ENCODE measurements at regions not wholly inside any gene's neighbourhood (a gene's known extent, or its start where the extent isn't known, plus 50 kb on each side); places are given as distances from the start of the nearest gene placed in this dataset.
"Not testable (repeated sequence)": the region's sequence is repeated elsewhere in the genome, so short reads cannot be mapped to it uniquely, and the experiment has no call there.

- DNase-seq, result peak; percentile 59
These were observed 487.4 kb upstream of the ZEB2 start for GRCh38 chr2:145007093-145007959.

GRCh38 chr2:145002624-145003023, 482.7 kb upstream of the ZEB2 start:
- DNase-seq, result no peak

- DNase-seq, result no peak
These were observed 480.5 kb upstream of the ZEB2 start for GRCh38 chr2:145000376-145000775.

GRCh38 chr2:144999936-145000335, 480.0 kb upstream of the ZEB2 start:
- DNase-seq, result no peak

GRCh38 chr2:144999071-144999875, 479.4 kb upstream of the ZEB2 start:
- no peak for DNase-seq

- DNase-seq, result no peak
These were observed 478.5 kb upstream of the ZEB2 start for GRCh38 chr2:144998435-144998834.

GRCh38 chr2:144996225-144996795, 476.4 kb upstream of the ZEB2 start:
- DNase-seq, result no peak

- DNase-seq, result no peak
These were observed 475.6 kb upstream of the ZEB2 start for GRCh38 chr2:144995482-144995881.

- no peak for DNase-seq
These were observed 470.7 kb upstream of the ZEB2 start for GRCh38 chr2:144990661-144991060.

- no peak for DNase-seq
These were observed 469.8 kb upstream of the ZEB2 start for GRCh38 chr2:144989579-144990270.

GRCh38 chr2:144988591-144988990, 468.7 kb upstream of the ZEB2 start:
- no peak for DNase-seq

- DNase-seq, result no peak
These were observed 466.8 kb upstream of the ZEB2 start for GRCh38 chr2:144986691-144987090.

- DNase-seq, result no peak
These were observed 464.1 kb upstream of the ZEB2 start for GRCh38 chr2:144984038-144984437.

GRCh38 chr2:144983107-144983506, 463.2 kb upstream of the ZEB2 start:
- no peak for DNase-seq

GRCh38 chr2:144982481-144982880, 462.6 kb upstream of the ZEB2 start:
- no peak for DNase-seq

GRCh38 chr2:144975881-144976280, 456.0 kb upstream of the ZEB2 start:
- no peak for DNase-seq

- no peak for DNase-seq
These were observed 452.8 kb upstream of the ZEB2 start for GRCh38 chr2:144972676-144973075.

- DNase-seq, result no peak
These were observed 451.9 kb upstream of the ZEB2 start for GRCh38 chr2:144971786-144972335.

GRCh38 chr2:144970410-144970809, 450.5 kb upstream of the ZEB2 start:
- not testable (repeated sequence) for DNase-seq

GRCh38 chr2:144969564-144969963, 449.6 kb upstream of the ZEB2 start:
- not testable (repeated sequence) for DNase-seq

- DNase-seq, result no peak
These were observed 448.0 kb upstream of the ZEB2 start for GRCh38 chr2:144967961-144968360.

- DNase-seq, result no peak
These were observed 445.3 kb upstream of the ZEB2 start for GRCh38 chr2:144965172-144965571.

GRCh38 chr2:144963031-144963430, 443.1 kb upstream of the ZEB2 start:
- DNase-seq, result no peak

All from islet precursor cell (in vitro differentiated cells).